HepG2 (cell line): ENCODE measurements at regions not wholly inside any gene's neighbourhood (a gene's known extent, or its start where the extent isn't known, plus 50 kb on each side); places are given as distances from the start of the nearest gene placed in this dataset.

Experiments used
- ATAC-seq: fragments of 200-7000 bp; cut with Tn5 transposase; 3 replicates; pipeline ENCODE4 v1.9.1; 2020; ENCODE audit warnings: mild to moderate bottlenecking, moderate library complexity
- BruUV-seq: library from RNA; stranded (reverse); fragments of 400-500 nt; replicated peaks from 2 replicates; lab custom pipeline; 2021; lab: Mats Ljungman, UMichigan
- CTCF ChIA-PET: fragments of 300-600 bp; formaldehyde crosslinking; extraction: SDS; loops from one replicate; lab custom pipeline; 2021; ENCODE audit warnings: low total read pairs, inconsistent platforms, low intra/inter-chr PET ratio; lab: Yijun Ruan, JAX
- POLR2A ChIA-PET: fragments of 350-600 bp; sonication (Branson Sonifier 250); formaldehyde crosslinking; loops from one replicate; lab custom pipeline; 2020; ENCODE audit warnings: antibody characterized with exemption, inconsistent platforms; lab: Yijun Ruan, JAX
- DNase-seq: peaks from one replicate; pipeline ENCODE4 v3.0.0-alpha.2; 2015; ENCODE audit warnings: low spot score
- FAIRE-seq: peaks from 3 replicates; lab custom pipeline; 2011; peaks lifted over from hg19 to GRCh38; lab: Jason Lieb, UNC
- H2AFZ ChIP-seq: one replicate; pipeline ENCODE4 v1.6.1; 2011; ENCODE audit warnings: low read length, inconsistent platforms
- H3K27ac ChIP-seq: fragments of 300-600 bp; 3 replicates; pipeline ENCODE4 v1.8.0; 2011; ENCODE audit warnings: mixed run types, mild to moderate bottlenecking, mixed read lengths, low read length, inconsistent platforms; ENCODE audit not compliant: insufficient read depth; ENCODE audit errors: extremely low read length
- H3K27me3 ChIP-seq, 2 experiments: fragments of 200-600 bp in 1 of 2; 2 replicates in 1 of 2; 3 replicates in 1 of 2; pipeline versions ENCODE4 v1.6.0 to v1.8.0; 2011; ENCODE audit warnings: low read length in 2 of 2, mild to moderate bottlenecking in 2 of 2, moderate library complexity in 2 of 2, inconsistent platforms in 1 of 2; ENCODE audit not compliant: insufficient read depth in 2 of 2, control insufficient read depth in 1 of 2
- H3K36me3 ChIP-seq, 2 experiments: fragments of 200-600 bp in 1 of 2; replicated peaks in 1 of 2; 2 replicates in 1 of 2; 3 replicates in 1 of 2; pipeline versions ENCODE4 v1.5.1 to v1.8.0; 2011; ENCODE audit warnings: low read length in 2 of 2, inconsistent platforms in 1 of 2; ENCODE audit not compliant: insufficient read depth in 2 of 2, control insufficient read depth in 1 of 2
- H3K4me1 ChIP-seq: 2 replicates; pipeline ENCODE4 v1.5.1; 2012; ENCODE audit warnings: low read length, inconsistent platforms; ENCODE audit not compliant: insufficient read depth
- H3K4me2 ChIP-seq: 2 replicates; pipeline ENCODE4 v1.6.0; 2011; ENCODE audit warnings: low read depth, low read length, inconsistent platforms
- H3K4me3 ChIP-seq, 3 experiments: fragments of 200-600 bp in 1 of 3; sonication (generic), shearing (Covaris generic) in 1 of 3; replicated peaks in 1 of 3; 2 replicates each; pipeline ENCODE4 v1.5.1; 2011 to 2016; ENCODE audit warnings: low read length in 3 of 3, inconsistent platforms in 2 of 3, low read depth in 2 of 3, mild to moderate bottlenecking in 2 of 3, control low read depth in 1 of 3, mixed read lengths in 1 of 3; ENCODE audit not compliant: insufficient read depth in 1 of 3
- H3K79me2 ChIP-seq: one replicate; pipeline ENCODE4 v1.6.1; 2011; ENCODE audit warnings: low read length, inconsistent platforms; ENCODE audit not compliant: insufficient read depth
- H3K9ac ChIP-seq: 2 replicates; pipeline ENCODE4 v1.6.0; 2011; ENCODE audit warnings: mild to moderate bottlenecking, low read depth, low read length, inconsistent platforms; ENCODE audit not compliant: insufficient read depth
- H3K9me3 ChIP-seq: 2 replicates; pipeline ENCODE4 v1.5.1; 2012; ENCODE audit warnings: mild to moderate bottlenecking, low read length
- H4K20me1 ChIP-seq: 2 replicates; pipeline ENCODE4 v1.6.0; 2011; ENCODE audit warnings: inconsistent platforms, mild to moderate bottlenecking, low read length, moderate library complexity; ENCODE audit not compliant: insufficient read depth
- ATF7 ChIP-seq, 2 experiments: fragments of 450-650 bp in 1 of 2; sonication (generic) in 1 of 2; formaldehyde crosslinking in 1 of 2; IDR thresholded peaks; 2 replicates each; pipeline versions ENCODE4 v1.4.0 to v1.6.1; 2016 to 2020; ENCODE audit warnings: antibody characterized with exemption in 1 of 2, mild to moderate bottlenecking in 1 of 2, missing genetic modification reagents in 1 of 2
- REXO4 ChIP-seq: sonication (generic); formaldehyde crosslinking; IDR thresholded peaks from 2 replicates; pipeline ENCODE4 v1.8.0; 2022; ENCODE audit warnings: missing genetic modification reagents, mild to moderate bottlenecking, borderline replicate concordance
- SNRNP70 ChIP-seq: fragments of 200-400 bp; formaldehyde crosslinking; IDR thresholded peaks from 2 replicates; pipeline ENCODE4 v1.6.1; 2017; ENCODE audit warnings: mild to moderate bottlenecking, low read depth, low read length, moderate library complexity
- THAP11 ChIP-seq: IDR thresholded peaks from 2 replicates; pipeline ENCODE4 v1.6.1; 2016; ENCODE audit warnings: missing biosample characterization, missing genetic modification reagents
- ZBTB4 ChIP-seq: sonication (generic); formaldehyde crosslinking; IDR thresholded peaks from 2 replicates; pipeline ENCODE4 v1.4.0; 2020; ENCODE audit warnings: missing genetic modification reagents, mild to moderate bottlenecking, borderline replicate concordance
- WGBS: methylation state at CpG from one replicate; pipeline ENCODE4 v1.1.6; 2017; ENCODE audit warnings: low lambda C conversion rate; 5-methylcytosine and 5-hydroxymethylcytosine counted together
- in situ Hi-C: cut with HindIII; loops from 2 replicates; pipeline ENCODE4 v1.10.0; 2017; ENCODE audit warnings: low pct_unique_long_range_greater_than_20kb; ENCODE audit not compliant: extremely low pct_ligation_motif_present
- intact Hi-C: fragments of 100-400 bp; cut with micrococcal nuclease; formaldehyde crosslinking; loops from one replicate; pipeline ENCODE4 v1.10.0; 2022; ENCODE audit not compliant: unreplicated experiment
- TF ChIP-seq, protein P1 (sequence below): IDR thresholded peaks from 2 replicates; pipeline ENCODE4 v1.4.0; 2020; ENCODE audit warnings: mild to moderate bottlenecking, missing genetic modification reagents
- TF ChIP-seq, protein P2 (sequence below): sonication (generic); formaldehyde crosslinking; IDR thresholded peaks from 2 replicates; pipeline ENCODE4 v1.4.0; 2020; ENCODE audit warnings: missing genetic modification reagents
- TF ChIP-seq, protein P3 (sequence below): sonication (generic); formaldehyde crosslinking; IDR thresholded peaks from 2 replicates; pipeline ENCODE4 v1.5.1; 2020; ENCODE audit warnings: mild to moderate bottlenecking, moderate library complexity, missing genetic modification reagents

DNA sequence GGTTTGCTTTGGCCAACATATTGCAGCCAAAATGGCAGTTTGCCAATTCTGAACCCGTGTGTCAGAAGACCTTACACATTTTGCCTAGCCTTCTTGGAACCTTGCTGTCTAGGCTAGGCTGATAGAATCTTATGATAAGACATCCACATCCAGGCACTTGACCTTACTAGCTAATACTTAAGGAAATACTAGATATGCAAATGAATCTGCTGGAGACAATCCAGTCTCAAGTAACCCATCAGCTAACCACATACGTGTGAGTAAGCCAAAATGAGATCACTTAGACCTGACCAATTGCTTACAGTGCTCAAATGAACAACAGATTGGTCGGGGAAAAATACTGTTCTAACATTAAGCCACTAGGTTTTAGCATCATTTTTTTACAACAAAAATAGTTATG, 1504.6 kb upstream of the CDH9 start:
- in situ Hi-C loops = no loop called here
- no peaks in the 10 kb centered on the region for H3K79me2 ChIP-seq
- H4K20me1 ChIP-seq = no peaks in the 10 kb centered on the region
- DNase-seq (no peak), ATAC-seq (no peak), FAIRE-seq (no peak)
- H3K9ac ChIP-seq = no peak overlapping the region
- H3K27me3 ChIP-seq = no peaks in the 10 kb centered on the region
- H3K27ac ChIP-seq = no peak overlapping the region
- ChIA-PET CTCF (no interaction called here), POLR2A (no interaction called here)
- H3K9me3 ChIP-seq = 0 out of 2 replicates have a peak, but pooled peaks cover 7% of the 10 kb centered on the region
- no peak overlapping the region for H3K4me3 ChIP-seq
- intact Hi-C loops = no loop called here
- no peaks in the 10 kb centered on the region for H3K36me3 ChIP-seq
- H3K4me2 ChIP-seq = no peak overlapping the region
- WGBS = 2% methylated on average over 3 of the region's 3 CpGs
- no peak overlapping the region for H2AFZ ChIP-seq
- no peaks in the 10 kb centered on the region for H3K4me1 ChIP-seq
- no TSS peak for BruUV-seq
- TF ChIP-seq, protein P1, sequence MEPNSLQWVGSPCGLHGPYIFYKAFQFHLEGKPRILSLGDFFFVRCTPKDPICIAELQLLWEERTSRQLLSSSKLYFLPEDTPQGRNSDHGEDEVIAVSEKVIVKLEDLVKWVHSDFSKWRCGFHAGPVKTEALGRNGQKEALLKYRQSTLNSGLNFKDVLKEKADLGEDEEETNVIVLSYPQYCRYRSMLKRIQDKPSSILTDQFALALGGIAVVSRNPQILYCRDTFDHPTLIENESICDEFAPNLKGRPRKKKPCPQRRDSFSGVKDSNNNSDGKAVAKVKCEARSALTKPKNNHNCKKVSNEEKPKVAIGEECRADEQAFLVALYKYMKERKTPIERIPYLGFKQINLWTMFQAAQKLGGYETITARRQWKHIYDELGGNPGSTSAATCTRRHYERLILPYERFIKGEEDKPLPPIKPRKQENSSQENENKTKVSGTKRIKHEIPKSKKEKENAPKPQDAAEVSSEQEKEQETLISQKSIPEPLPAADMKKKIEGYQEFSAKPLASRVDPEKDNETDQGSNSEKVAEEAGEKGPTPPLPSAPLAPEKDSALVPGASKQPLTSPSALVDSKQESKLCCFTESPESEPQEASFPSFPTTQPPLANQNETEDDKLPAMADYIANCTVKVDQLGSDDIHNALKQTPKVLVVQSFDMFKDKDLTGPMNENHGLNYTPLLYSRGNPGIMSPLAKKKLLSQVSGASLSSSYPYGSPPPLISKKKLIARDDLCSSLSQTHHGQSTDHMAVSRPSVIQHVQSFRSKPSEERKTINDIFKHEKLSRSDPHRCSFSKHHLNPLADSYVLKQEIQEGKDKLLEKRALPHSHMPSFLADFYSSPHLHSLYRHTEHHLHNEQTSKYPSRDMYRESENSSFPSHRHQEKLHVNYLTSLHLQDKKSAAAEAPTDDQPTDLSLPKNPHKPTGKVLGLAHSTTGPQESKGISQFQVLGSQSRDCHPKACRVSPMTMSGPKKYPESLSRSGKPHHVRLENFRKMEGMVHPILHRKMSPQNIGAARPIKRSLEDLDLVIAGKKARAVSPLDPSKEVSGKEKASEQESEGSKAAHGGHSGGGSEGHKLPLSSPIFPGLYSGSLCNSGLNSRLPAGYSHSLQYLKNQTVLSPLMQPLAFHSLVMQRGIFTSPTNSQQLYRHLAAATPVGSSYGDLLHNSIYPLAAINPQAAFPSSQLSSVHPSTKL (CRISPR knock-in tag) = no peak
- TF ChIP-seq, protein P2, sequence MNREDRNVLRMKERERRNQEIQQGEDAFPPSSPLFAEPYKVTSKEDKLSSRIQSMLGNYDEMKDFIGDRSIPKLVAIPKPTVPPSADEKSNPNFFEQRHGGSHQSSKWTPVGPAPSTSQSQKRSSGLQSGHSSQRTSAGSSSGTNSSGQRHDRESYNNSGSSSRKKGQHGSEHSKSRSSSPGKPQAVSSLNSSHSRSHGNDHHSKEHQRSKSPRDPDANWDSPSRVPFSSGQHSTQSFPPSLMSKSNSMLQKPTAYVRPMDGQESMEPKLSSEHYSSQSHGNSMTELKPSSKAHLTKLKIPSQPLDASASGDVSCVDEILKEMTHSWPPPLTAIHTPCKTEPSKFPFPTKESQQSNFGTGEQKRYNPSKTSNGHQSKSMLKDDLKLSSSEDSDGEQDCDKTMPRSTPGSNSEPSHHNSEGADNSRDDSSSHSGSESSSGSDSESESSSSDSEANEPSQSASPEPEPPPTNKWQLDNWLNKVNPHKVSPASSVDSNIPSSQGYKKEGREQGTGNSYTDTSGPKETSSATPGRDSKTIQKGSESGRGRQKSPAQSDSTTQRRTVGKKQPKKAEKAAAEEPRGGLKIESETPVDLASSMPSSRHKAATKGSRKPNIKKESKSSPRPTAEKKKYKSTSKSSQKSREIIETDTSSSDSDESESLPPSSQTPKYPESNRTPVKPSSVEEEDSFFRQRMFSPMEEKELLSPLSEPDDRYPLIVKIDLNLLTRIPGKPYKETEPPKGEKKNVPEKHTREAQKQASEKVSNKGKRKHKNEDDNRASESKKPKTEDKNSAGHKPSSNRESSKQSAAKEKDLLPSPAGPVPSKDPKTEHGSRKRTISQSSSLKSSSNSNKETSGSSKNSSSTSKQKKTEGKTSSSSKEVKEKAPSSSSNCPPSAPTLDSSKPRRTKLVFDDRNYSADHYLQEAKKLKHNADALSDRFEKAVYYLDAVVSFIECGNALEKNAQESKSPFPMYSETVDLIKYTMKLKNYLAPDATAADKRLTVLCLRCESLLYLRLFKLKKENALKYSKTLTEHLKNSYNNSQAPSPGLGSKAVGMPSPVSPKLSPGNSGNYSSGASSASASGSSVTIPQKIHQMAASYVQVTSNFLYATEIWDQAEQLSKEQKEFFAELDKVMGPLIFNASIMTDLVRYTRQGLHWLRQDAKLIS (CRISPR knock-in tag) = no peak
- TF ChIP-seq, protein P3, sequence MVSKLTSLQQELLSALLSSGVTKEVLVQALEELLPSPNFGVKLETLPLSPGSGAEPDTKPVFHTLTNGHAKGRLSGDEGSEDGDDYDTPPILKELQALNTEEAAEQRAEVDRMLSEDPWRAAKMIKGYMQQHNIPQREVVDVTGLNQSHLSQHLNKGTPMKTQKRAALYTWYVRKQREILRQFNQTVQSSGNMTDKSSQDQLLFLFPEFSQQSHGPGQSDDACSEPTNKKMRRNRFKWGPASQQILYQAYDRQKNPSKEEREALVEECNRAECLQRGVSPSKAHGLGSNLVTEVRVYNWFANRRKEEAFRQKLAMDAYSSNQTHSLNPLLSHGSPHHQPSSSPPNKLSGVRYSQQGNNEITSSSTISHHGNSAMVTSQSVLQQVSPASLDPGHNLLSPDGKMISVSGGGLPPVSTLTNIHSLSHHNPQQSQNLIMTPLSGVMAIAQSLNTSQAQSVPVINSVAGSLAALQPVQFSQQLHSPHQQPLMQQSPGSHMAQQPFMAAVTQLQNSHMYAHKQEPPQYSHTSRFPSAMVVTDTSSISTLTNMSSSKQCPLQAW (CRISPR knock-in tag) = no peak
- TF ChIP-seq ATF7 (IDR thresholded peaks at IDR 0.05) (no peak), ATF7 (CRISPR knock-in tag; IDR thresholded peaks at IDR 0.05) (no peak), THAP11 (CRISPR knock-in tag) (no peak), SNRNP70 (no peak), ZBTB4 (CRISPR knock-in tag) (no peak), REXO4 (CRISPR knock-in tag) (no peak)
